IPS DF 4.7 (cell line): ENCODE measurements at regions not wholly inside any gene's neighbourhood (a gene's known extent, or its start where the extent isn't known, plus 50 kb on each side); places are given as distances from the start of the nearest gene placed in this dataset.
A peak's percentile ranks its signal among the peaks of the same experiment; 100 is the strongest.

Source experiments
- DNase-seq: peaks from one replicate; pipeline ENCODE4 v3.0.0-alpha.2; 2013; ENCODE audit warnings: low spot score; ENCODE audit errors: extremely low read depth

GRCh38 chr12:23169012-23169695 lies 544.2 kb downstream of the ETNK1 start:
- no peak for DNase-seq

- DNase-seq, result no peak
These were observed 544.7 kb downstream of the ETNK1 start for GRCh38 chr12:23169696-23170013.

GRCh38 chr12:23174917-23175316 lies 549.9 kb downstream of the ETNK1 start:
- no peak for DNase-seq

GRCh38 chr12:23185346-23185745 lies 560.4 kb downstream of the ETNK1 start:
- DNase-seq, result no peak

- no peak for DNase-seq
These were observed 562.0 kb downstream of the ETNK1 start for GRCh38 chr12:23186950-23187349.

- DNase-seq, result no peak
These were observed 568.6 kb downstream of the ETNK1 start for GRCh38 chr12:23193552-23193951.

- DNase-seq, result no peak
These were observed 572.3 kb downstream of the ETNK1 start for GRCh38 chr12:23197266-23197665.

- DNase-seq, result no peak
These were observed 577.8 kb downstream of the ETNK1 start for GRCh38 chr12:23202728-23203127.

- peak; percentile 30 for DNase-seq
These were observed 580.2 kb downstream of the ETNK1 start for GRCh38 chr12:23204933-23205778.

GRCh38 chr12:23209793-23210192 lies 584.8 kb downstream of the ETNK1 start:
- DNase-seq, result no peak

GRCh38 chr12:23210573-23210972 lies 585.6 kb downstream of the ETNK1 start:
- DNase-seq, result no peak

GRCh38 chr12:23211384-23212320 lies 586.7 kb downstream of the ETNK1 start:
- no peak for DNase-seq

- DNase-seq, result no peak
These were observed 592.2 kb downstream of the ETNK1 start for GRCh38 chr12:23217158-23217557.

GRCh38 chr12:23217667-23218066 lies 592.7 kb downstream of the ETNK1 start:
- DNase-seq, result no peak

GRCh38 chr12:23221066-23221465 lies 596.1 kb downstream of the ETNK1 start:
- DNase-seq, result no peak

- DNase-seq, result no peak
These were observed 597.0 kb downstream of the ETNK1 start for GRCh38 chr12:23221926-23222325.

GRCh38 chr12:23222801-23223200 lies 597.8 kb downstream of the ETNK1 start:
- DNase-seq, result no peak

- DNase-seq, result no peak
These were observed 603.1 kb downstream of the ETNK1 start for GRCh38 chr12:23228101-23228500.

- DNase-seq, result no peak
These were observed 605.9 kb downstream of the ETNK1 start for GRCh38 chr12:23230899-23231298.

GRCh38 chr12:23236066-23236780 lies 611.3 kb downstream of the ETNK1 start:
- DNase-seq, result no peak

GRCh38 chr12:23236811-23237210 lies 611.8 kb downstream of the ETNK1 start:
- DNase-seq, result no peak
